ENCODE measurements at regions not wholly inside any gene's neighbourhood (a gene's known extent, or its start where the extent isn't known, plus 50 kb on each side); places are given as distances from the start of the nearest gene placed in this dataset.
A peak's percentile ranks its signal among the peaks of the same experiment; 100 is the strongest.

DNA sequence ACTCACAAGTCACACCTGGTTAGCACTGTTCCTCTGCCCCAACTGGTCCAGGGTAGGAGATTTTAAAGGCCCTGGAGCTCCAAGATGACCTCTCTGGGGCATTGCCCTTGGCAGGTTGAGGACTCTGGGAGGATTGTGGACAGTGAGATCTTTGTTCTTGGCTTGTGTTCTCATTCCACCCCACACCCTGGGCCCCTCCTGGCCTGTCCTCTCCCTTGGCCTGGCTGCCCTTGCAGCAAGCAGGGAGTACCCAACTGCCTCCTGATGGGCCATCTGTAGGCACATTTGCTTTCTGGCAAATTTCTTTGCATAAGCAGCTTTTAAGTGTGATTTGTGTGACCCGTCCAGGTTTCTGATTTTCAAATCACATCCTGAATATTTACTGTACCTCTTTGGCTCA lies 239.6 kb downstream of the UTP18 start:
- Histone ChIP-seq H3K9me3 (replicated peaks in 1 of 3) (no peaks in the 10 kb centered on the region), H3K4me3 (no peak overlapping the region), H3K36me3 (replicated peaks in 1 of 2) (no peaks in the 10 kb centered on the region), H3K27ac (no peak overlapping the region), H3K27me3 (no peaks in the 10 kb centered on the region), H3K4me1 (replicated peaks in 1 of 2) (no peaks in the 10 kb centered on the region)
- intact Hi-C loops (cut with DNase I), result no loop called here
- DNase-seq, result no peak
- WGBS, 4 donors, result 54 to 76% (median 65%) methylated on average over 1 of the region's 1 CpG
- TF ChIP-seq POLR2A (IDR thresholded peaks at IDR 0.05) (no peak), CTCF (IDR thresholded peaks at IDR 0.05) (no peak)

- Histone ChIP-seq H3K9me3 (replicated peaks in 1 of 3) (no peaks in the 10 kb centered on the region), H3K4me3 (no peak overlapping the region), H3K4me1 (replicated peaks in 1 of 2) (no peaks in the 10 kb centered on the region), H3K27ac (no peak overlapping the region), H3K27me3 (no peaks in the 10 kb centered on the region), H3K36me3 (replicated peaks in 1 of 2) (no peaks in the 10 kb centered on the region)
- TF ChIP-seq CTCF (IDR thresholded peaks at IDR 0.05), result no peak
- TF ChIP-seq POLR2A (IDR thresholded peaks at IDR 0.05), result no peak
- intact Hi-C loops (cut with DNase I), result no loop called here
- no peak for DNase-seq
- 10 to 29% (median 22%) methylated on average over 1 of the region's 1 CpG for WGBS, 4 donors
Observed at GRCh38 chr17:51500454-51500853, 240.1 kb downstream of the UTP18 start.

GRCh38 chr17:51505450-51505849 lies 245.1 kb downstream of the UTP18 start:
- no peak overlapping the region for H3K27ac ChIP-seq
- H3K4me3 ChIP-seq, result no peak overlapping the region
- H3K27me3 ChIP-seq, result peaks cover 4% of the 10 kb centered on the region
- no peak for DNase-seq
- intact Hi-C loops (cut with DNase I), result no loop called here
- H3K9me3 ChIP-seq (replicated peaks in 1 of 3), result no peaks in the 10 kb centered on the region
- no peaks in the 10 kb centered on the region for H3K4me1 ChIP-seq (replicated peaks in 1 of 2)
- H3K36me3 ChIP-seq (replicated peaks in 1 of 2), result no peaks in the 10 kb centered on the region
- TF ChIP-seq CTCF (IDR thresholded peaks at IDR 0.05) (no peak), POLR2A (IDR thresholded peaks at IDR 0.05) (no peak)
- WGBS, 4 donors, result 68 to 90% (median 77%) methylated on average over 1 of the region's 1 CpG

DNA sequence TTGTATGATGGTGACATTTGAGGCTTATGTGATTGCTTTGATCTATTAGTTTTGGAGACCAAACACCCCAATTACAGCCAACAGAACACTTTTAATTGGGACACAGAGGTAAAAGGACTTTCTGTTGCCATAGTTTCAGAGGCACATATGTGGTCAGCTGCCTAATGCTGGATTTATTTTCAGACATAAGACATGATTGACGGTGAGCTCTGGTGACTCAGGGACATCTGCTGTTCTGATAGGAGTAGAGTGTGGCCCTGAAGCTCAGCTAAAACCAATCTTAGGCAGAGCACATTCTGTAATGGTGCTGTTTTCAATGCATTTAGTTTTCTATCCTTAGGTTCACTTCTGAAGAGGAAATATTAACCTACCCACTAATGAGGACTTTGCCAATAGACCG lies 247.1 kb downstream of the UTP18 start:
- peaks cover 4% of the 10 kb centered on the region for H3K27me3 ChIP-seq
- H3K4me3 ChIP-seq, result no peak overlapping the region
- 42 to 67% (median 52%) methylated on average over 2 of the region's 2 CpGs for WGBS, 4 donors
- no peak for TF ChIP-seq POLR2A (IDR thresholded peaks at IDR 0.05)
- no peak for TF ChIP-seq CTCF (IDR thresholded peaks at IDR 0.05)
- H3K4me1 ChIP-seq (replicated peaks in 1 of 2), result no peaks in the 10 kb centered on the region
- no peaks in the 10 kb centered on the region for H3K9me3 ChIP-seq (replicated peaks in 1 of 3)
- H3K27ac ChIP-seq, result no peak overlapping the region
- intact Hi-C loops (cut with DNase I), result no loop called here
- H3K36me3 ChIP-seq (replicated peaks in 1 of 2), result no peaks in the 10 kb centered on the region
- peak in 1 of 7 donors; percentile 59 for DNase-seq

All from adrenal gland (tissue), 9 donors.